HepG2 (cell line): ENCODE measurements at regions not wholly inside any gene's neighbourhood (a gene's known extent, or its start where the extent isn't known, plus 50 kb on each side); places are given as distances from the start of the nearest gene placed in this dataset.

Experiments
- CHD4 ChIP-seq: fragments of 200-600 bp; sonication (generic); IDR thresholded peaks from 2 replicates; pipeline ENCODE4 v1.7.0; 2017; ENCODE audit warnings: mild to moderate bottlenecking, low read length, borderline replicate concordance
- FOSL2 ChIP-seq: sonication (generic); formaldehyde crosslinking; IDR thresholded peaks from 2 replicates; pipeline ENCODE4 v1.4.0; 2020; ENCODE audit warnings: missing genetic modification reagents
- HINFP ChIP-seq: sonication (generic); formaldehyde crosslinking; IDR thresholded peaks from 2 replicates; pipeline ENCODE4 v1.4.0; 2020; ENCODE audit warnings: low read depth, mild to moderate bottlenecking, missing genetic modification reagents
- IRF2 ChIP-seq: IDR thresholded peaks from 2 replicates; pipeline ENCODE4 v1.6.1; 2018; ENCODE audit warnings: missing genetic modification reagents, missing compliant biosample characterization
- MIER2 ChIP-seq: IDR thresholded peaks from 2 replicates; pipeline ENCODE4 v1.6.1; 2016; ENCODE audit warnings: missing biosample characterization, missing genetic modification reagents
- MXI1 ChIP-seq: IDR thresholded peaks from 3 replicates; pipeline ENCODE4 v1.6.1; 2012; ENCODE audit warnings: low read depth, low read length, inconsistent platforms, borderline replicate concordance
- NFE2 ChIP-seq: sonication (generic); formaldehyde crosslinking; IDR thresholded peaks from 2 replicates; pipeline ENCODE4 v1.4.0; 2020; ENCODE audit warnings: missing genetic modification reagents
- RORA ChIP-seq: sonication (generic); formaldehyde crosslinking; IDR thresholded peaks from 2 replicates; pipeline ENCODE4 v1.5.0; 2020; ENCODE audit warnings: mild to moderate bottlenecking, missing genetic modification reagents, moderate library complexity
- SALL1 ChIP-seq: sonication (generic); formaldehyde crosslinking; IDR thresholded peaks from 2 replicates; pipeline ENCODE4 v1.8.0; 2022; ENCODE audit warnings: mild to moderate bottlenecking, missing genetic modification reagents
- SNRNP70 ChIP-seq: fragments of 200-400 bp; formaldehyde crosslinking; IDR thresholded peaks from 2 replicates; pipeline ENCODE4 v1.6.1; 2017; ENCODE audit warnings: mild to moderate bottlenecking, low read depth, low read length, moderate library complexity
- TFDP1 ChIP-seq: IDR thresholded peaks from 2 replicates; pipeline ENCODE4 v1.6.1; 2016; ENCODE audit warnings: missing compliant biosample characterization, missing genetic modification reagents, borderline replicate concordance
- TFDP2 ChIP-seq: sonication (generic); formaldehyde crosslinking; IDR thresholded peaks from 2 replicates; pipeline ENCODE4 v1.4.0; 2020; ENCODE audit warnings: missing genetic modification reagents
- TP53 ChIP-seq: sonication (generic); formaldehyde crosslinking; conservative IDR thresholded peaks from 2 replicates; pipeline ENCODE4 v1.4.0; 2020; ENCODE audit warnings: missing genetic modification reagents
- U2AF2 ChIP-seq: fragments of 200-400 bp; formaldehyde crosslinking; IDR thresholded peaks from 2 replicates; pipeline ENCODE4 v1.6.1; 2017; ENCODE audit warnings: low read depth, mild to moderate bottlenecking, low read length
- ZBTB10 ChIP-seq: sonication (generic); formaldehyde crosslinking; IDR thresholded peaks from 2 replicates; pipeline ENCODE4 v1.4.0; 2020; ENCODE audit warnings: missing genetic modification reagents, borderline replicate concordance
- ZFP90 ChIP-seq: sonication (generic); formaldehyde crosslinking; IDR thresholded peaks from 2 replicates; pipeline ENCODE4 v1.8.0; 2022; ENCODE audit warnings: missing genetic modification reagents, mild to moderate bottlenecking, inconsistent platforms, borderline replicate concordance
- ZKSCAN1 ChIP-seq: fragments of 150-350 bp; IDR thresholded peaks from 2 replicates; pipeline ENCODE4 v1.6.1; 2014; ENCODE audit warnings: low read length
- ZNF205 ChIP-seq: IDR thresholded peaks from 2 replicates; pipeline ENCODE4 v1.6.1; 2018; ENCODE audit warnings: missing biosample characterization, missing genetic modification reagents
- ZNF335 ChIP-seq: sonication (generic); formaldehyde crosslinking; IDR thresholded peaks from 2 replicates; pipeline ENCODE4 v1.4.0; 2020; ENCODE audit warnings: missing genetic modification reagents
- ZNF33A ChIP-seq: sonication (generic); formaldehyde crosslinking; IDR thresholded peaks from 2 replicates; pipeline ENCODE4 v1.5.1; 2020; ENCODE audit warnings: missing genetic modification reagents, mild to moderate bottlenecking, moderate library complexity, borderline replicate concordance
- ZNF510 ChIP-seq: sonication (generic); formaldehyde crosslinking; IDR thresholded peaks from 2 replicates; pipeline ENCODE4 v1.4.0; 2020; ENCODE audit warnings: low read depth, mild to moderate bottlenecking, missing genetic modification reagents
- ZNF564 ChIP-seq: sonication (generic); formaldehyde crosslinking; IDR thresholded peaks from 2 replicates; pipeline ENCODE4 v1.8.1; 2023; ENCODE audit warnings: mild to moderate bottlenecking, missing genetic modification reagents
- ZNF713 ChIP-seq: sonication (generic); formaldehyde crosslinking; IDR thresholded peaks from 2 replicates; pipeline ENCODE4 v1.4.0; 2020; ENCODE audit warnings: mild to moderate bottlenecking, missing genetic modification reagents
- ZNF724P ChIP-seq: sonication (generic); formaldehyde crosslinking; IDR thresholded peaks from 2 replicates; pipeline ENCODE4 v1.8.0; 2022; ENCODE audit warnings: missing genetic modification reagents, borderline replicate concordance
- ZNF75D ChIP-seq: sonication (generic); formaldehyde crosslinking; IDR thresholded peaks from 2 replicates; pipeline ENCODE4 v1.8.1; 2023; ENCODE audit warnings: missing genetic modification reagents, mild to moderate bottlenecking, borderline replicate concordance
- ZSCAN20 ChIP-seq: sonication (generic); formaldehyde crosslinking; IDR thresholded peaks from 2 replicates; pipeline ENCODE4 v1.4.0; 2020; ENCODE audit warnings: missing genetic modification reagents, mild to moderate bottlenecking, borderline replicate concordance

- TF ChIP-seq ZNF724P (CRISPR knock-in tag), result no peak
- TF ChIP-seq ZBTB10, result no peak
- peak; percentile 87 for TF ChIP-seq IRF2
- peak; percentile 66; the same call in 1 of the 2 replicates for TF ChIP-seq SALL1
- TF ChIP-seq TP53 (CRISPR knock-in tag), result no peak
- TF ChIP-seq TFDP1 (CRISPR knock-in tag), result no peak; the same call in 1 of the 2 replicates
- no peak for TF ChIP-seq ZSCAN20
- no peak for TF ChIP-seq ZKSCAN1
- TF ChIP-seq RORA, result no peak
- TF ChIP-seq ZNF713 (CRISPR knock-in tag), result no peak
- peak; percentile 85 for TF ChIP-seq ZNF205 (CRISPR knock-in tag)
- TF ChIP-seq SNRNP70, result no peak
- TF ChIP-seq NFE2 (CRISPR knock-in tag), result no peak
- TF ChIP-seq ZFP90, result no peak; the same call in 1 of the 2 replicates
- TF ChIP-seq U2AF2, result no peak
- no peak for TF ChIP-seq TFDP2 (CRISPR knock-in tag)
- TF ChIP-seq CHD4, result no peak; the same call in 1 of the 2 replicates
- TF ChIP-seq MXI1, result no peak
- TF ChIP-seq ZNF33A (CRISPR knock-in tag), result no peak
- TF ChIP-seq MIER2 (CRISPR knock-in tag), result 0 out of 2 replicates have a peak, but pooled peaks have one; percentile 51
- 0 out of 2 replicates have a peak, but pooled peaks have one; percentile 27 for TF ChIP-seq ZNF564 (CRISPR knock-in tag)
- peak; percentile 73 for TF ChIP-seq FOSL2
- TF ChIP-seq ZNF335 (CRISPR knock-in tag), result no peak
- TF ChIP-seq ZNF510 (CRISPR knock-in tag), result no peak
- no peak for TF ChIP-seq ZNF75D
- no peak for TF ChIP-seq HINFP (CRISPR knock-in tag)
Observed at GRCh38 chr6:149176971-149177667, 140.4 kb upstream of the TAB2 start (continued).
